NCI-H1417 (cell line): ENCODE measurements at regions not wholly inside any gene's neighbourhood (a gene's known extent, or its start where the extent isn't known, plus 50 kb on each side); places are given as distances from the start of the nearest gene placed in this dataset.

Experiments used
- DNase-seq, 3 experiments: peaks; one replicate each; lab custom pipeline; 2025; lab: John Stamatoyannopoulos, UW

DNA sequence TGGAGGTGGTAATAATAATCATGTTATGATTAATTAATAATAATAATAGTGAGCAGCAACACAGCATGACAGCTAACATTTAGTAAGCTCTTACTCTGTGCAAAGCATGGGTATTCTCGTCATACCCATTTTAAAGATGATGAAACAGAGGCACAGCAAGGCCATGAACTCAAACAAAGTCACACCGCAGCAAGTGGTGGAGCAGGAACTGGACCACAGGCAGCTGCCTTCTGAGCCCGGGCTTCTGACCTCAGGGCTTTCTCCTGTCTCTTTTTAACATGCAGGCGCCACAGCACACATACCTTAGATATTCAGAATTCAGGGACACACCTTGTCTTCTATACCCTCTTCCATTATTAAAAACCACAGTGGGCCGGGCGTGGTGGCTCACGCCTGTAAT, 50.7 kb upstream of the SPATA12 start:
- no peak for DNase-seq

DNA sequence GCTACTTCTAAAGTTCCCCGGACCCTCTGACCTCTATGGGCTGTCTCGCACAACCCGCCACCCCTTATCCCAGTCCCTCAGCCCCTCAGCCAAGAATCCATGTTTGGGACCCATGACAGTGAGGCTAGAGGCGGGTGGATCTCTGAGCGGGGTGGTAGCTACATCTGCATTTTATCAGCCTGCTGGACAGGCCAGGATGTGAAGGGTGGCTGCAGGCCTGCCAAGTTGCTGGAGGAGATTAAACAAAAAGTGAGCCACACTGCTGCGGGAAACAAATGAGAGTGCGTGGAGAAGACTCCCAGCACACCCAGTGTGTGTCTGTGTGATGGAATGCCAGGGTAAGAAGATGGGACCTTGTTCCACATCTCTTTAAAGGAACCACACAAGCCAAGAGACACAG, 51.1 kb upstream of the SPATA12 start:
- no peak for DNase-seq

DNA sequence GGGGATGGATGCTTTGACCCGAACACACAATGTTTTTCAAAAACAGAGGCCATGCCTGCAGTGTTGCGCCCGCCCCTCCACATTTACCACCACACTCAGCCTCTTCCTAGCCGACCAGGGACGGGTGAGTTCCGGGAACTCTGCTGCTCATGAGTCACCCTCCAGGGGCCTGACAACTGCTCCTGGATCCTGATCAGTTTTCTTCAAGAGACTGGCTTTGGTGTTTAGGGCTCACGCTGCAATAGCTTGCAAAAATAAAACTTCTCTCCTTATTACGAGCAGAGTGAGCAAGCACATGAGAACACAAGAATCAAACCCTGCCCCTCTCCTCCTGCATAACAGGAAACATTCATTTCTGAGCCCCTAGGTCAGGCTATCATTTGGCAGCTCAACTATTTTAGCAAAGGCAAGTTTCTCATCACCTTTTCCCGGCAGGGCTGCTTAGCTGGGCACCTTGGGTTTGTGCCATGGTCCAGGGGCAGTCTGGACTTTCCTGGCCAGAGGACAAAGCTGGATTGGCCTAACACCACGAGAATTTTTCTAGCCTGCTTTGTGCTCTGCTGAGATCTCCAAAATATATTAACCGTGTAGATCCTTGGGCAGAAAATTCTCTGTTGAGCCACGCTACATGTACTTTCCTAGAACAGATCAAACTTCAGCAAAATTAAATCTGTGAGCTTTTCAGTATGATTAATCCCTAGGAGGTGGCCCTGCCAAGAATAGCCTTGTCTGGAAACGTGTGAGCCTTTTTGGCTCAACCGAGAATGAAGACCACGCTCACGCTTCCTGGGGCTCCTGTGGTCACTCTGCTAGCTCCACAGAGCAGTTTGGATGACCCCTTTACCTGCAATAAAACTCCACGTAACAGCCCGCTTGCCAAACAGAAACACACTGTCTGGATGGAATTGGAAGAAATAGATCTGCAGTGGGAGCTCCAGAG, 52.7 kb upstream of the SPATA12 start:
- DNase-seq: no peak

DNA sequence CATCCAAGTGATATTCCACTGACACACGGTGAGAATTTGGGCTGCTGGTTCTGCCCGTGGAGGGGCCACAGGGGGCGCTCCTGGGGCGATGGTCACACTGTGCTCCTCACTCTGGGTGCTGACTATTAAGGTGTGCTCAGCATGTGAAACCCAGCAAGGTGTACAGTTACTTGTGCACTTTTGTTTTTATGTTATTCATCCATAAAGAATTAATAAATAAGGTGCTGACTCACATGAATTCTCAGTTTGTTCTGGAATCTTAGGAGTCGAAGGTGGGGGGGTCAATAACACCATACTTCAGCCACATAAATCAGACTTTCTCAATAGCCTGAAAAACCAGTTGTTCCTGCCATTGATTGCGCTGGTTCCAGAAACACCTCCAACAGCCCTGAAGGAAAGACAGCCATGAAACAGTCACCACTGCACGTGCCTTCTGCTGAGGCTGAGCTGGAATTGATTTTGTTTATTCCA, 53.5 kb upstream of the SPATA12 start:
- DNase-seq: peak in 2 of 3 experiments; percentile 9 to 29

DNA sequence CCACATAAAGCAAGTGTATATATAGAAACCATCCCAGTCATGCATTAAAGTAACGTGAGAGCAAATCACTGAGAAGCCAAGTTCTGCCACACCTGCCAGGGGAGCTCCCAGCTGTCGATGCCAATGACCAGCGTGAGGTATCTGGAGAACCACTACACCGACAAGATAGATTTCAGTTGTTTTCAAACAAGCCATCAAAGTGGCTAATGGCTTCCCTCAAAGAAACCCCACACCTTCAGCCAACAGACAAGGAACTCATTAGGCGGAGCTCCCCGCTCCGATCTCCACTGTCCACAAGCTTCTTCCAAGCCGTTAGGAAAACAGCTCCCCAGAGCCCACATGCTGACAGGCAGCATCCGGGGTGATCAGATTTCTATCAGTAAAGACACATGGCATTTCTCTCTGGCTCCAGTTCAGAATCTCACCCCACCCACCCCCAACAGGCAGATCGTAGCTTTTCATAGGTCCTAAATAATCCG, 54.2 kb upstream of the SPATA12 start:
- peak; percentile 58 to 86 (median 85) for DNase-seq

DNA sequence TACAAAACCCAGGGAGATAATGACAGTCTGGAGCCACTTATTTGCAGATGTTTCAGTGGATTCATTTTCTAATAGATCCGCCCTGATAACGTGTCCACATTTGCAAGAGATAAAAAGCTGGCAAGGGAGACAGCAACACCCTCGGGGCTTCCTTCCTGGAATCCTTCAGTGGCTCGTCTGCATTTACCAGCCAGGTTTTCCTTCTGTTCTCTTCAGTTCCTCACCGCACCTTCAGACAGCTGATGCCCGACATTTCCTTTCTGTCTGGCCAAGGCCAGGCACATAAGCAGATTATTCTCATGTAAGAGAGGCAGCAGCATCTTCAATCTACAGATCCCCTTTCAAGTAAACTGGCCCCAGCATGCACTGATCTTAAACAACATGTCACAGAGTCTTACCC, 56.2 kb upstream of the SPATA12 start:
- no peak for DNase-seq

DNA sequence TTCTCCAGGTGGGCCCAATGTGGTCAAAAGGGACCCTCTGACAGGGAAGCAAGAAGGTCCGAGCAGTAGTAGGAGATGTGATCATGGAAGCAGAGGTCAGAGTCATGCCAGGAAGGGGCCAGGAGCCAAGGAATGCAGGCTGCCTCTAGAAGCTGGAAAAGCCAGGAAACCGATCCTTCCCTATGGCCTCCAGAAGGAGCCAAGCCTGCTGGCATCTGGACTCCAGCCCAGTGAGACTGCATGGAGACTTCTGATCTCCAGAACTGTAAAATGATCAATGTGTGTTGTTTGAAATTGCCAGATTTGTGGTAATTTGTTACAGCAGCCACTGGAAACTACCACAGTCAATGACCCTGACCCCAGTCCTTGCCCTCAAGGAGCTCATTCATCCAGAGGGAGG, 56.8 kb upstream of the SPATA12 start:
- DNase-seq: no peak

DNA sequence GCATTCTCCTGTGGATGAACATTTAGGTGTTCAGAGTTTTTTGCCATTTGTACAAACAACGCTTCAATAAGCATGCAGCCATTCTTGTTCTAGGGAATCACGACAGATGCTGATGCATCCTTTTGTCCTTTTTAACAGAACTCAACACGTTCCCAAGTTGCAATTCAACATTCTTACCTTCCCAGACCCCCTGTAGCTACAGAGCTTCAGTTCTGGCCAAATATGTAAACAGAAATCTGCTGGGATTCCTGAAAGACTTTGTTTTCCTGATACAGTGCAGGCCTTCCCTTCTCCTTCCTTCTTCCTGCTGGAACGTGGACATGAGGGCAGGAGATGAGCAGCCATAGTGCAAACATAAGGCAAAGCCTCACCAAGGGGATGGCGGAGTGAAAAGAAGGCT, 59.1 kb upstream of the SPATA12 start:
- no peak for DNase-seq

DNA sequence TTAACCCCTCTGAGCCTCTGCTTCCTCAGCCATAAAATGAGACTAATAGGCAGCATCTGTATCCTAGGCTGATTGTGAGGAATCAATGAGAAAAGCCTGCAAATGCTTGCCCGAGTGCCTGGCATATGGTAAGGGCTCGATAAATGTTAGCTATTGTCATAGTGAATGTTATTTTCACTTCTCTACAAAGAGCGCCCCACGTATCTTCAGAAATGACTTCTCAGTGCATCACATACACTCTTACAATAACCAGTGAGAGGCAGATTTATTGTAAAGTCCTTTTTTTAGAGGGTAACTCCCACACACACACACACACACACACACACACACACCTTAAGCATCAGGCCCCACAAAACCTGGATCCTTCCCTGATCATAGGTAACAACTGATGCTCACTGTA, 60.5 kb upstream of the SPATA12 start:
- no peak for DNase-seq

DNA sequence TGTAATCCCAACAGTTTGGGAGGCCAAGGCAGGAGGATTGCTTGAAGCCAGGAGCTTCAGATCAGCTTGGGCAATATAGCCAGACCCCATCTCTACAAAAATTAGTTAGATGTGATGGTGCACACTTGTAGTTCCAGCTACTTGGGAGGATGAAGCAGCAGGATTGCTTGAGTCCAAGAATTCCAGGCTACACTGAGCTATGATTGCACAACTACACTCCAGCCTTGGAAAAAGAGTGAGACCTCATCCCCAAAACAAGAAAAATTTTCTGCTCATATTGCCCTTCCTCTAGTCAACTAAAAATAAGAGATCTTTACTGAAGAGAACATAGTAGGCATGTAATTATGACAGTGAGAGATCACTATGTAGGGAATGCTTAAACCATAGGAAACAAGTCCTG, 60.9 kb upstream of the SPATA12 start:
- no peak for DNase-seq

DNA sequence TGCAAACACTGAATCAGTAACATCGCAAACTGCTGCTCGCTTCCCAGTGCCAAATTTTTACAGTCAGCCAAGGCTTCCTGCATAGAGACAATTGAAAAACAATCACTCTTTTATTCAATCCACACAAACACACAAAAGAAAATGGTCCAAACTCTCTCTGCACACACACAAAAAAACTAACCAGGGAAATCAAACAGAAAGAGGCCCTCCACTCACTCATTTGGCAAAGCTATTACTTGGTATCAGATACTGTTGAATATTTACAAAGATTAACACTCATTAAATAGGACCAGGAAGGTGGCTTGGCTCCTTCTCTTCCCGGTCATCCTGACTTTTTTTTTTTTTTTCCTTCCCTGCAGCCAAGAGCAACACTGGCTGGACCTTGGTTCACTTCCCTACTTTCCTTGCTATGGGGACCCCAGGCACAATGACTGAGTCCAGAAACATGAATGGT, 62.4 kb upstream of the SPATA12 start:
- peak in 1 of 3 experiments; percentile 4 for DNase-seq

DNA sequence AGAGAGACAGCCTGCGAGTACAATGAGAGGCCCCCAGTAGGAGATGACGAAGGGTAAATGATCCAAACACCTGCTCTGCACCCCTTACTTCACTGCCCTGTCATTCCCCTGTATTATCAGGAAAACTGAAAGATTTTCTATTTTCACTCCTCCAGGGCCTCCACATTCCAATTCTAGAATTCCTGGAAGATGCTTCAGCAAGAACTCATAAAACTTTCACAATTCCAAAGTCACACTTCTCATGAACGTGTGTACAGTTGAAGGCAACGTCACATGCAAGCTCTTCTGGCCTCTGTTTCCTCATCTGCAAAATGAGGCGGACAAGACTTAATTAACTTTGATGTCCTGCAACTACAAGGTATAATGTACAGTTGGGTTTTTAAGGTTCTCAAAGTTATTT, 62.8 kb upstream of the SPATA12 start:
- no peak for DNase-seq

DNA sequence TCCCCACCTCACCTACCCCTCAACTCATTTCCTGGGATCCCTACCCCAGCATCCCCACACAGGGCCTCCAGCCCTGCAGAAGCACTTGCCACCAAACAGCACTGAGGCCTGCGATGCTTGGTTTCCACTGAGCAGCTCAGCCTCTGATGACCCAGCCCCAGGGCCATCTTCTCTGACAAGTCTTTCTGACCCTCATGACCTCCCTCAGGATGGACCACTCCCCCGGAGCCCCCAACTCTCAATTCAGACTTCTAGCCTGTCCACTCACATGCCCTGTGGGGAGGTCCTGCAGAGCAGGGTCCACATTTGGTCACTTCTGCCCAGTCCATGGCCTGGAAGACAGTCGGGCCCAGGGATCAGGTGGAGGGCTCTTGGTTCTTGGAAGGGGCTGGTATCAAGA, 63.4 kb upstream of the SPATA12 start:
- no peak for DNase-seq

DNA sequence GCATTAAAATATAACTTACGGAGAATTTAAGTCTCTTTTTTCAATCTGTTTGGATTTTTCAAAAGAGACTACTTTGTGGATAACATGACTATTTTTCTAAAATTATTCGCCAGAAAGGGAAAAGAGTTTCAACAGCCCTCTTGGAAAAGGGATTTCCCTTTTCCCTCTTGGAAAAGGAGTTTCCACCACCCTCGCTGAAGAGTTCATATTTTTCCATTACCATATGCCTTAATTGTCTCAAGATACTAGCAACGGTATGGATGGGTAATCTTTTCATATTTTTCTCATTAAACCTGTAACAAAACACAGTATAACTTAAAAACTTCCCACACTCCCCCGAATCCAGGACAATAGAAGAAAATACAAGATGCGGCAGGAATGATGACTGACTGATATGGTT, 66.1 kb upstream of the SPATA12 start:
- no peak for DNase-seq

DNA sequence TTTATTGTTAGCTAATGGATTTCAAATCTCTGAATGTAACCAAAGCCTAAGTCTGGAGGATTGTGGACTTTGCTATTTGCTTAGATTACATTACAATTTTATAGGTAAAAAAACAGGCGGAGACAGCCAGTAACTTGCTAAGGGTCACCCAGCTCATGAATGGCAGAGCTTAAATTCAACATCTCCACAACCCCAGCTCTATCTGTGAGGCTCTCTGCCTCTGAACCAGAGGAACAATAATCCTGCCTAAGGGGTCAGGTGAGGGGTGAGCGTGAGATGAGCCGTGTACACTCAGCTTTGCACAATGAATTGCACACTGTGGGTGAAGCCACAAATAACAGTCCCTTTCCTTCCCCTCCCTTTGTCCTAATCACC, 69.8 kb upstream of the SPATA12 start:
- DNase-seq: no peak

DNA sequence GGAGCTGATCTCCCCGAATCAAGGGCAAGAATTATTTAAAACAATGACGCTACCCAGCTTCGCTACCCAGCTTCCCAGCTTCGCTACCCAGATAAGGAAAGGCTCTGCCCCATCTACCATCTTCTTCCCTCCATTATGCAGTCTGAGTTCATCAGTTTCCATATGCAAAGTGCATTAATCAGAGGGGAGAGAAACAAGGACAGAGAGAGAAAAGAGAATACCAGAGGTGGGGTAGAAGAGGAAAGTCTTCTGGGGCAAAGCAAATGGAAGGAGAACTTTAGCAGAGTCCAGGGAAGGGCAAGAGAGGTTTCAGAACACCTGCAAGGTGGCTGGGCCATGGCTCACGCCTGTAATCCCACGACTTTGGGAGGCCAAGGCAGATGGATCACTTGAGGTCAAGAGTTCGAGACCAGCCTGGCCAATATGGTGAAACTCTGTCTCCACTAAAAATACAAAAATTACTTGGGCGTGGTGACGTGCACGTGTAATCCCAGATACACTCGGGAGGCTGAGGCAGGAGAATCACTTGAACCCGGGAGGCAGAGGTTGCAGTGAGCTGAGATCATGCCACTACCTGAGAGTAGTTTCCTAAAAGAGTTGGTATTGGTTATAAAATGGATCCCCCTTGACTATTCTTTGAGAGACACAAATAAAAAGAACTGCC, 70.4 kb upstream of the SPATA12 start:
- DNase-seq: no peak

DNA sequence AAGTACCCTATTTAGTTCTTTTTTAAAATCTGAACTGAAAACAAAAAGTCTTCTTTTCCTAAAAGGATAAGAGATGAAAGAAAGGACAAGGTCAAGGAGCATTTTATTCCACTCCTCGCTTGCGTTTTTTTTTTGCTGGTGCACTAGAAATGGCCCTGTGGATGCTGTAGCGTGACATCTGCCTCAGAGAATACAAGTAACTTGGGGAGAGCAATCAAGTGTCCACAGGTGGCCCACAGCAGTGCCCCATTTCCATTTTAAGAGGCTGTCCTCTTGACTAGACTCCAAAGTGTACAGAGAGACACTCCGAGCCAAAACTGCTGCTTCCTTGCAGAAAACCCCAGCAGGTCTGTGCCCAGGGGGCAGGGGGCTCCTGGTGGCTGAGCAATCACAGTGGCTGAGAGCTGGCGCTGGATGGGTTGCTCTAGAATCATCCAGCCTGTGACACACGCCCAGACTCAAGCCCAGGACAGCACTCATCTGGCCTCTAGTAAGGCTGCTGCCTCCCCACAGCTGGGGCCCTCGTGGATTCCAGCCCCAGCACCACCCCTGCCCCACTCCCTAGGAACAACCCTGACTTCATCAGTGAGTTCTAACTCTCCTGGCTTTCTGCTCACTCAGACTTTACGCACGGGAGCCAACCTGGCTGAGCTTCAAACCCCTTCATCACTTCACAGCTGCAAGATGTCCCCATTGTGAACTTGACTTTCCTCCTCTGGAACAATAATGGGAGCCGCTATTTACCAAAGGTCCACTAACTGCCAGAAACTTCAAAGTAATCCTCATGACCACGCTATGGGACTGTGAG, 71.1 kb upstream of the SPATA12 start:
- peak in 1 of 3 experiments; percentile 63 for DNase-seq

DNA sequence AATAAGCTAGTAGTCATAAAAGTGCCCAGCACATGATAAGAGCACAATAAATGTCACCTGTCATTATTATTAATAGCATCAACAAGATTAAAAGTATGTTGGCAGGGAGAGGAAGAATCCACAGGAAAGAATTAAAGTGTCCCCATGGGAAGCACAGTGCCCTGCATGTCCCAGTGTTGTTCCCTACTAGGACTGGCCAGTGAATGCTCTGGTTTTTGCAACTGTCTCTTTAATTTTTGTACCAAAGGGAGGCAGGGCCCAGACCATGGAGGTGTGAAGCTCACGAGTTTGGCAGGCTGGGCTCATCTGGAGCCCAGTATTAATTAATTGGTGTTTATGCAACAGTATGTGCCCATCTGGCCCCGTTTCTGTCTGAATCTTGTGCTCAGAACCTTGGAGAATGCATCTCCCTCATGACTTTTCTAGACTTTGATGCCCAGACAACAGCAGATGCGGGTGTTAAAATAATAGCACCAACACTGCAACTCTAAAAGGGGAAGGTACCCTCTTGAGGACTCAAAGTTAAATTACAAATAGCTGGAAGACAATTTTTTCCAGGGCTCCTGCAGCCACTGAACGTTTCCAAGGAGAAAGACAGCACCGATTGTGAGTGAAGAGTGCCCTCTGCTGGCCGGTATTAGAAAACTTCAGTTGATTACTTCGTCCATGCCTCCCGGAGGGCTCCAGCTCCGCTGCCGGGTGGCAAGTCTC, 71.9 kb upstream of the SPATA12 start:
- peak; percentile 51 to 86 (median 84) for DNase-seq

DNA sequence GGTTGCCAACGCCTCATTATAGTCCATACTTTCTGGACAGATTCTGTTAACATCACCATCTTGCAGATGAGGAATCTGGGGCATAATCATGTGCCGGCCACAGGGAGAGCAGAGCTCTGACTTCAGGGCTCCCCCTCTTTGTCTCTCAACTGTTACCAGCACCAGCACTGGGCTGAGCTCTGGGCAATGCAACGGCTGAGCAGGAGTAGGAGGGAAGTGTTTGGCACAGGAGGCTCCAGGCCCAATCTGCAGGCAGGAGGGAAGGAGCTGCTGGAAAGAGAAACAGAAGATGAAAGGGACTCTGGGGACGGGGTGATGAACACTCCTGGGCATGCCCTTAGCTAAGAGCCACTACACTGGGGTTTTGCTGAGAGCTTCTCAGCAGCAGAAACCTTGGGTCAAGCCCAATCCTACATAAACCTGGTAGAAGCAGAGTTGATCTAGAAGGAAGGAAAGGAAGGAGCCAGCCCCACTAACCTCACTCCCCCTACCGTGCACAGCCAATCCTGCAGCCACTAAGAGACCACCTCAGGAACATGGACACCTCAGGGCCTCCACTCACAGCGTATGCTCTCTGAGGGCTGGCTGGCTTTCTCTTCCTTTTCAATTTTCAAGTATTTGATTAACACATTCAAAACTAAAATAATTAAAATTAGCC, 73.1 kb upstream of the SPATA12 start:
- DNase-seq: peak in 1 of 3 experiments; percentile 45

DNA sequence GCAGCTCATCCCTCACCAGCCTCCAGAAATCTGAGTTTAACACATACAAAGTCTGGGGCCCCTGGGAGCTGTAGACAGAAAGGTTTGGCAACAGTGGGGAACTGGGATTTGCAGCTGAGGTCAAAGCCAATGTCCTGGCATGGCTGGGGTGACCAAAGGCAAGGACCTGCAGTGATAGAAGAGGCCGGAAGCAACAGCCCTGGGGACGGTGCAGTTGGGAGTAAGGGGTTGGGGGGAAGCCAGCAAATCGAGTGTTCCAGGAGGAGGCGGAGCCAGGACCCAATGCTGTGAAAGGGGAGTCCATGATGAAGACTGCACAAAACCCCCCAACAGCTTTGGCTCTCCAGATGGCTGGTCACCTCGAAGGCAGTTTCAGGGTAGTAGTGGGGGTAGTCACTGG, 74.1 kb upstream of the SPATA12 start:
- DNase-seq: no peak

DNA sequence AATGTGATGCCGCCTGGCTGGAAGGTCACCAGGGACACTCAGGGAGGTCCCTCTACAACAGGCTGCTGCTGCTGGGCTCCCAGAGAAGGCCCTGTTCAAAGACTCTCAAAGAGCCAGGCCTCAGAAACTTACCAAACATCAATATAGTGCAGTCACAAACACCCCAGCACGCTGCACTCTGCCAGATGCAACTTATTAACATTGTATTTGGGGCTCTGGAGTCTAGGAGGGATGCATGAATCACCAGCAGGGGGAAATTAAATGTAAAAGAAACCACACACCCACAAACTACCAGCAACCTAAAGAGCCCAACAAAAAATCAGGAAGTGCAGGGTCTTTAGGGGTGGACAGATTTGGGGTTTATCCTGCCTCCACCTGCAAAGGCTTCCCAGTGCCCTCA, 74.6 kb upstream of the SPATA12 start:
- DNase-seq: no peak
